ENCODE measurements at regions not wholly inside any gene's neighbourhood (a gene's known extent, or its start where the extent isn't known, plus 50 kb on each side); places are given as distances from the start of the nearest gene placed in this dataset.

GRCh38 chr3:16103472-16103871 is 71.0 kb upstream of the GALNT15 start:
- DNase-seq: peak in 1 of 4 donors; percentile 22
- H3K9me3 ChIP-seq: no peaks in the 10 kb centered on the region
- WGBS, 2 donors: 67 to 73% methylated on average over 3 of the region's 3 CpGs
- no peaks in the 10 kb centered on the region for H3K36me3 ChIP-seq (replicated peaks in 1 of 2; ENCODE audit: insufficient read depth in 1 of 2, low read depth in 2 of 2)
- ATAC-seq: no peak
- no peaks in the 10 kb centered on the region for H3K27me3 ChIP-seq
- no peaks in the 10 kb centered on the region for H3K4me1 ChIP-seq
- intact Hi-C loops (cut with DNase I): no loop called here
- no peak overlapping the region for H3K4me3 ChIP-seq
- no peak for TF ChIP-seq POLR2A (IDR thresholded peaks at IDR 0.05)
- TF ChIP-seq CTCF (IDR thresholded peaks at IDR 0.05): no peak
- H3K27ac ChIP-seq: no peak overlapping the region

- intact Hi-C loops (cut with DNase I): no loop called here
Observed at GRCh38 chr3:16104156-16104555, 70.3 kb upstream of the GALNT15 start.

GRCh38 chr3:16106050-16106449 is 68.4 kb upstream of the GALNT15 start:
- TF ChIP-seq POLR2A (IDR thresholded peaks at IDR 0.05): no peak
- TF ChIP-seq CTCF (IDR thresholded peaks at IDR 0.05): no peak
- 75 to 76% methylated on average over 1 of the region's 1 CpG for WGBS, 2 donors
- intact Hi-C loops (cut with DNase I): no loop called here

More at GRCh38 chr3:16104156-16104555, 70.3 kb upstream of the GALNT15 start:
- H3K4me3 ChIP-seq: no peak overlapping the region
- H3K27me3 ChIP-seq: no peaks in the 10 kb centered on the region
- H3K4me1 ChIP-seq: no peaks in the 10 kb centered on the region
- no peak for TF ChIP-seq CTCF (IDR thresholded peaks at IDR 0.05)
- TF ChIP-seq POLR2A (IDR thresholded peaks at IDR 0.05): no peak
- no peaks in the 10 kb centered on the region for H3K36me3 ChIP-seq (replicated peaks in 1 of 2; ENCODE audit: insufficient read depth in 1 of 2, low read depth in 2 of 2)
- WGBS, 2 donors: 67 to 68% methylated on average over 2 of the region's 2 CpGs
- H3K9me3 ChIP-seq: no peaks in the 10 kb centered on the region
- ATAC-seq (no peak), DNase-seq (no peak)
- H3K27ac ChIP-seq: no peak overlapping the region

GRCh38 chr3:16108424-16108823 is 66.1 kb upstream of the GALNT15 start:
- Histone ChIP-seq H3K36me3 (replicated peaks in 1 of 2; ENCODE audit: insufficient read depth in 1 of 2, low read depth in 2 of 2) (no peaks in the 10 kb centered on the region), H3K4me1 (no peaks in the 10 kb centered on the region), H3K27ac (no peak overlapping the region), H3K4me3 (no peak overlapping the region), H3K9me3 (no peaks in the 10 kb centered on the region), H3K27me3 (no peaks in the 10 kb centered on the region)
- TF ChIP-seq POLR2A (IDR thresholded peaks at IDR 0.05) (no peak), CTCF (IDR thresholded peaks at IDR 0.05) (no peak)
- no peak for DNase-seq
- 57 to 83% methylated on average over 2 of the region's 2 CpGs for WGBS, 2 donors
- intact Hi-C loops (cut with DNase I): no loop called here
- no peak for ATAC-seq

More at GRCh38 chr3:16106050-16106449, 68.4 kb upstream of the GALNT15 start:
- DNase-seq (no peak), ATAC-seq (no peak)
- Histone ChIP-seq H3K4me1 (no peaks in the 10 kb centered on the region), H3K27me3 (no peaks in the 10 kb centered on the region), H3K27ac (no peak overlapping the region), H3K4me3 (no peak overlapping the region), H3K36me3 (replicated peaks in 1 of 2; ENCODE audit: insufficient read depth in 1 of 2, low read depth in 2 of 2) (no peaks in the 10 kb centered on the region), H3K9me3 (no peaks in the 10 kb centered on the region)

- TF ChIP-seq POLR2A (IDR thresholded peaks at IDR 0.05): no peak
- TF ChIP-seq CTCF (IDR thresholded peaks at IDR 0.05): no peak
- no peak overlapping the region for H3K4me3 ChIP-seq
- H3K27ac ChIP-seq: no peak overlapping the region
- ATAC-seq: no peak
- DNase-seq: no peak
- no peaks in the 10 kb centered on the region for H3K9me3 ChIP-seq
- no peaks in the 10 kb centered on the region for H3K4me1 ChIP-seq
- no peaks in the 10 kb centered on the region for H3K27me3 ChIP-seq
- intact Hi-C loops (cut with DNase I): no loop called here
- 66 to 74% methylated on average over 3 of the region's 3 CpGs for WGBS, 2 donors
- no peaks in the 10 kb centered on the region for H3K36me3 ChIP-seq (replicated peaks in 1 of 2; ENCODE audit: insufficient read depth in 1 of 2, low read depth in 2 of 2)
Observed at GRCh38 chr3:16109929-16110328, 64.6 kb upstream of the GALNT15 start.

Data from body of pancreas (tissue), 4 donors.